Right lobe of liver (tissue), 4 donors: ENCODE measurements at regions not wholly inside any gene's neighbourhood (a gene's known extent, or its start where the extent isn't known, plus 50 kb on each side); places are given as distances from the start of the nearest gene placed in this dataset.
"Not testable (repeated sequence)": the region's sequence is repeated elsewhere in the genome, so short reads cannot be mapped to it uniquely, and the experiment has no call there.

Experiments used
- POLR2A ChIP-seq: fragments of 450-650 bp; IDR thresholded peaks from one replicate; pipeline ENCODE4 v1.6.1; 2017; ENCODE audit warnings: antibody characterized with exemption, mild to moderate bottlenecking
- TF ChIP-seq, protein P1 (sequence below), 4 donors: fragments of 200-600 bp in 3 of 4; fragments of 450-650 bp in 1 of 4; IDR thresholded peaks; one replicate each; pipeline versions ENCODE4 v1.5.1 to v1.8.0; 2016 to 2022; ENCODE audit warnings: antibody characterized with exemption in 4 of 4, mild to moderate bottlenecking in 2 of 4
- donor health status: DM: no; HTN: no; CAD: no.
- donor health status: DM: no; HTN: no; CAD: no.
- donor health status: DM: no; HTN: yes; CAD: no.

DNA sequence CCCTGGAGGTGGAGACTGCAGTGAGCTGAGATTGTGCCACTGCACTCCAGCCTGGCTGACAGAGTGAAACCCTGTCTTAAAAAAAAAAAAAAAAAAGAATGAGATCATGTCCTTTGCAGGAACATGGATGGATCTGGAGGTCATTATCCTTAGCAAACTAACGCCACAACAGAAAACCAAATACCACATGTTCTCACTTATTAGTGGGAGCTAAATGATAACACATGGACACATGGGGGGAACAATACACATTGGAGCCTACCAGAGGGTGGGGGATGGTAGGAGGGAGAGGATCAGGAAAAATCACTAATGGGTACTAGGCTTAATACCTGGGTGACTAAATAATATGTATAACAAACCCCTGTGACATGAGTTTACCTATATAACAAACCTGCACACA lies 108.0 kb upstream of the FHL2 start:
- TF ChIP-seq, protein P1, sequence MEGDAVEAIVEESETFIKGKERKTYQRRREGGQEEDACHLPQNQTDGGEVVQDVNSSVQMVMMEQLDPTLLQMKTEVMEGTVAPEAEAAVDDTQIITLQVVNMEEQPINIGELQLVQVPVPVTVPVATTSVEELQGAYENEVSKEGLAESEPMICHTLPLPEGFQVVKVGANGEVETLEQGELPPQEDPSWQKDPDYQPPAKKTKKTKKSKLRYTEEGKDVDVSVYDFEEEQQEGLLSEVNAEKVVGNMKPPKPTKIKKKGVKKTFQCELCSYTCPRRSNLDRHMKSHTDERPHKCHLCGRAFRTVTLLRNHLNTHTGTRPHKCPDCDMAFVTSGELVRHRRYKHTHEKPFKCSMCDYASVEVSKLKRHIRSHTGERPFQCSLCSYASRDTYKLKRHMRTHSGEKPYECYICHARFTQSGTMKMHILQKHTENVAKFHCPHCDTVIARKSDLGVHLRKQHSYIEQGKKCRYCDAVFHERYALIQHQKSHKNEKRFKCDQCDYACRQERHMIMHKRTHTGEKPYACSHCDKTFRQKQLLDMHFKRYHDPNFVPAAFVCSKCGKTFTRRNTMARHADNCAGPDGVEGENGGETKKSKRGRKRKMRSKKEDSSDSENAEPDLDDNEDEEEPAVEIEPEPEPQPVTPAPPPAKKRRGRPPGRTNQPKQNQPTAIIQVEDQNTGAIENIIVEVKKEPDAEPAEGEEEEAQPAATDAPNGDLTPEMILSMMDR (IDR thresholded peaks at IDR 0.05): not testable (repeated sequence)
- TF ChIP-seq POLR2A: not testable (repeated sequence)
